GM21526 (cell line): ENCODE measurements at regions not wholly inside any gene's neighbourhood (a gene's known extent, or its start where the extent isn't known, plus 50 kb on each side); places are given as distances from the start of the nearest gene placed in this dataset.

Experiments used
- ATAC-seq: cut with Tn5 transposase; IDR thresholded peaks from one replicate; pipeline ENCODE4 v1.9.1; 2021; ENCODE audit warnings: moderate library complexity; ENCODE audit not compliant: unreplicated experiment, low FRiP score

DNA sequence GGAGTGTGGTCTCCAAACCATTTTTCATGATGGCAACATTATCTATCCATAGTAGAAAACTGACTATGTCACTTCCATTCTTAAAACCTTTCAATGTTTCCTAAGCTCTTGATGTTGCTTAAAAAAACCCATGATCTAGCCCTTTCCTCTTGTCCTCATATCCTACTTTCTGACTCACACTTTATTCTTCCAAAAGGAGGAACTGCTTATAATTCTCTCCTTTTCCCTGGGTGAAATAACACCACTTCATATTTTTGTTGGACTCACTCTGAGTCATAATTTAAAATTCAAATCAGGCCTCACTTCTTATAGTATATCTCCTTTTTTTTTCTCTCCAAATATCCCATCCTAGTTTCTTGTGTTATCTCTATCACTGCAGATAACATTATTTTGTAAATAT, 513.9 kb downstream of the MAN2A1 start:
- no peak for ATAC-seq

- ATAC-seq = no peak
These were observed 517.1 kb downstream of the TMEM232 start for GRCh38 chr5:110209401-110209800.

- ATAC-seq = no peak
These were observed 507.5 kb downstream of the TMEM232 start for GRCh38 chr5:110218981-110219380.

GRCh38 chr5:110219769-110220168, 506.7 kb downstream of the TMEM232 start:
- no peak for ATAC-seq

DNA sequence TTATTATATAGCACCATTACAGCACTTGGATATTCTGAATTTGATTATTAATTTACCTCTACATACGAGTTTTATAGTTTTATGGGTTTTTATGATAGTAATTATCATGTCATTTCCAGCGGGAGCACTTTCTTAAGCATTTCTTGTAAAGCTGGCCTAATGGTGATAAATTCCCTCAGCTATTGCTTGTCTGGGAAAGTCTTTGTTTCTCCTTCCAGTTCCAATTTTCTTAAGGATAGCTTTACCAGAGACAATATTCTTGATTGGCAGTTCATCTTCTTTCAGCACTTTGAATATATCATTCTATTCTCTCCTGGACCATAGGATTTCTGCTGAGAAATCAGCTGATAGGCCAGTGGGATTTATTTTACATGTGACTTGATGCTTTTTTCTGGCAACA, 505.4 kb downstream of the TMEM232 start:
- ATAC-seq = no peak

GRCh38 chr5:110224050-110224449, 502.4 kb downstream of the TMEM232 start:
- ATAC-seq = no peak

- no peak for ATAC-seq
These were observed 500.5 kb downstream of the TMEM232 start for GRCh38 chr5:110225949-110226348.

- no peak for ATAC-seq
These were observed 486.7 kb downstream of the TMEM232 start for GRCh38 chr5:110239786-110240185.

DNA sequence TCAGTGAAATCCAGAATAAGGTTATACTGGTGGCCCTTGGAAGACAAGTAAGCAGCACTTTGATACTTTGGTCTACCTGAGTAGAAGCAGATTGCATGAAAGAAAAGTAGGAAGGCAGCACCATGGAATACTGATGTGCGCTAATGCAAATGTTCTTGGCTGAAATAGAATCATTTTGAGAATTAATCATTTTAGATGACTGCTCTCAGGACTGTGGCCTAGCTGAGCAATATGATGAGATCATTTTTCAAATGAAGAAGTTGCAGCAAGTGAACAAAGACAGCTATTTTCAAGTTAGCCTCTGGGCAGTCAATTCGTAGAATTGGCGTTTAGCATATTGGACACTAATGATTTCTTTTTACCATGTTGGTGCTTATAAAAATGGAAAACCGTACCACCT, 483.5 kb downstream of the TMEM232 start:
- no peak for ATAC-seq

DNA sequence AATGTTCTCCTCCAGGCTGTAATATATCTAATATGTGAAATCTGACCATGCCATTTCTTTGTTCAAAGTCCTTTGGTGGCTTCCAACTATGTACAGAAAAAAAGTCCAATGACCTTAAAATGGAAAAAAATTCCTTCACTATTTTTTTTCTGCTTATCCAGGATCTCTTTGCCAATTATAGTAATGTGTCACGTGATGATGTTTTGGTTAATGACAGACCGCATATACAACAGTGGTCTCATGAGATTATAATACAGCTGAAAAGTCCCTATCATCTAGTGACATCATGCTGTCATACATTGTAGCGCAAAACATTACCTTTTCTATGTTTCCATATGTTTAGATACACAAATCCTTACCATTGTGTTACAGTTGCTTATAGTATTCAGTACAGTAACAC, 477.6 kb downstream of the TMEM232 start:
- ATAC-seq = no peak

GRCh38 chr5:110250355-110250754, 476.1 kb downstream of the TMEM232 start:
- ATAC-seq = no peak

DNA sequence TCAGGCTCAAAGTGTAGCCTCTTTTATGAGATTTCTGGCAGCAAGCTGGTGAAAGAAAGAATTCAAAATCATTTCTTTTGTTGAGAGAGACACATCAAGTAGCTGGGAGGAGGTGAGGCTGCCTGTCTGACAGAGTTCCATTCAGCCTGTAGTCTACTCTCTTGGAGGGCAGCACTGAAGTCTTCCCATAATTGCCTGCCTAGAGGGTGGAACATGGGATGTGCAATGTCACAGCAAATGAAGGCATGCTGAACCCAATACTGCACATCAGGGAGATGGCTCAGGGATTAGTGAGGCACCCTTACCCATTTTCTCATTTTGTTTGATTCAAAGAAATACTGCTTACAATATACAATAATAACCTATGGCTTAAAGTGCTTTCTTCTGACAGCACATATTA, 475.7 kb downstream of the TMEM232 start:
- no peak for ATAC-seq

- ATAC-seq = no peak
These were observed 475.1 kb downstream of the TMEM232 start for GRCh38 chr5:110251366-110251765.

GRCh38 chr5:110255194-110255593, 471.3 kb downstream of the TMEM232 start:
- ATAC-seq = no peak

DNA sequence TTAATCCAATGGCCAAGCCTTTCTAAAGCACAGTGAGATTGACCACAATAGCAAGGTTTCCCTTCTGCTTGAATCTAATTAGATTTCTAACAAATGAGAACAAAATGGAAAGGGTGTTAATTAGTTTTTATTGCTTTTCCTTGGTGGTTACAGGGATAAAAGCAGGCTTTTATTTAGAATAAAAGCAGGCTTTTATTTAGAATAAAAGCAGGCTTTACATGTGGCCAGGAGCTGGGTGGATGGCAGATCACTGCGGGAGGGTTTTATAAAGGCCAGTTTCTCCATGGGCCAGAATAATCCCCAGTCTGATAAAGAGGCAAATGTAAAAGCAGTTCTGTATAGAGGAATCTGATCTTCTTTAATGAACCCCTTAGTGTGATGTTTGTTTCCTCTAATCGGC, 470.2 kb downstream of the TMEM232 start:
- no peak for ATAC-seq

GRCh38 chr5:110257971-110258370, 468.5 kb downstream of the TMEM232 start:
- ATAC-seq = no peak

GRCh38 chr5:110258460-110259216, 467.8 kb downstream of the TMEM232 start:
- ATAC-seq = no peak

DNA sequence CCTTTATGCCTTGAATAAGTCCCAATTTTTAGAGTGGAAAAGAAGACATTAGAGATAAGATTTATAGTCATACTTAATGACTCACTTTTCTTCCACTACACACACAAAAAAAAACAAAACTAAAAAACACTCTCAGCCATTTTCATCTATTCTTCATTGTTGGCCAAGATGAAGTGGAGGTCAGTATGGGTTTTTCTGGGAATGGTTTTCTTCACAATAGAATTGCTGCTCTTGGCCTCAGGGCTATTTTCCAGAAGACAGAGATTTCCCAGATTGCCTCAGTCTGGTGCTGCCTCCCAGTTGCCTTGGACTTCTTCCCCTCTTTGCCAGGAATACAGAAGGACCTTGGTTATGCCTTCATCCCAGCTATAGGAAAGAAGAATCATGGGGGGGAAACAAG, 463.7 kb downstream of the TMEM232 start:
- ATAC-seq = no peak

DNA sequence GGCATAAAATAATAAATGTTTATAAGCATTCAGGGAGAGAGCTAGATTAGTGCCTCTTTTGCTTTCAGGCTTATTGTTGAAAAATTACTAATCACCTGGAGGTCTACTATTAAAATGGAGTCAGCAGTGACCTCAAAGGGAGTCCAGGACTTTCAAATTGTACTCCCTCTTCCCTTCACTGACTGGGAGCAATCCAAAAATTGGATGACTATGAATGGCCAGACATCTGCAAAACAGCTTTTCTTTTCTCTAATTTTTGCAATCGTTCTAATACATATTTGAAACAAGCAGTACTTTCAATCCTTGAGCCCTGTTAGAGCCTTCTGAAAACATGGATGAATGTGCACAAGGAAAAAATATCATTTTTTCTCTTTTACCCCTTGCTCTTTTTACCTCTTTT, 461.8 kb downstream of the TMEM232 start:
- ATAC-seq = no peak

DNA sequence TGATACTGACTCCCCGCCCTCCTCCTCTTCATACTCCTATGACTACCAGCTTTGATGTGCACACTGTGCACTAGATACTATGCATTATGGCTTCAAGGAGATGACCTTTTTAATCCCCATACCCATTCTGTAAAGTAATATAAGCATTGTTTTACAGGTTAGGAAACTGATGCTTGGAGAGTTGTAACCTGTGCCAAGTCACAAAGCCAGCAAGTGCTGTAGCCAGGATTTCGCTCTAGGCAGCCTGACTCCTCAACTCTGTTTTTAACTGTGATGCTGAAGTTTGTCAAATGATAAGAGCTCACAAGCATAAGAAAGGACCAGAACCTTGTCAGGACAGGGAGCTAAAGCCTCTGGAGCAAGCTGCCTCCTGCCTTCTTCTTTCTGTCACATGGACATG, 461.3 kb downstream of the TMEM232 start:
- ATAC-seq = no peak

DNA sequence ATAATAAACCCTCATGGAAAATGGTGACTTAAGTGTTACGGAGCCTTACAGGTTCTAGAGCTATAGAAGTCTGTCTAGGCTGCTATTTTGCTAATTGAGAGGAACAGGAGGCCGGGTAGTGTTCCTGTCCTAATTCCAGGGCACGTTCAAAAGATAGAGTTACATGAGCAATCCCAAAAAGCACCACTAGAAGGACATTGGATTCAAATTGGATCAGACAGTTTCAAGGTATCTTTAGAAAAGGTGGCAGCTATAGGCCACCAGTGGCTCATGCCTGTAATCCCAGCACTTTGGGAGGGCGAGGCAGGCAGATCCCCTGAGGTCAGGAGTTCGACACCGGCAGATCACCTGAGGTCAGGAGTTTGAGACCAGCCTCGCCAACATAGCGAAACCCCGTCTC, 458.8 kb downstream of the TMEM232 start:
- ATAC-seq = no peak

- no peak for ATAC-seq
These were observed 458.2 kb downstream of the TMEM232 start for GRCh38 chr5:110268283-110268682.

DNA sequence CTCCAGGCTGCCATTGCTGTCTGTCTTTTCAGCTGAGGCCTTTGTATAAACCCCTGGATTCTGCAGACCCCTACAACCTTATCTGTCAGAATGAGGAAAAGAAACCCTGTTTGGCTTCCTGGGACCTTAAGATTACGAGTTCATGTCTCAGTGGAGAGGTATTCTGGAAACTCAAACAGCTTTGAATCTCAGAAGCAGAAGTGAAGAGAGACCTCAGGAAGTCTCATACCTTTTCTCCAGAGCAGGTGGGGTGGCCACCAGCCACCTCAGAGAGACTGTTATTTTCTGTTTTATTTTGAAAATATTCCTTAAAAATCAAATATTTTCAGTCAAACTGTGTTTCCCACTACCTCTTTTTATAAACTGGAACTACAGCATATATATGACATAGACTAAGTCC, 457.5 kb downstream of the TMEM232 start:
- no peak for ATAC-seq
